ENCODE measurements at regions not wholly inside any gene's neighbourhood (a gene's known extent, or its start where the extent isn't known, plus 50 kb on each side); places are given as distances from the start of the nearest gene placed in this dataset.
A peak's percentile ranks its signal among the peaks of the same experiment; 100 is the strongest.

DNA sequence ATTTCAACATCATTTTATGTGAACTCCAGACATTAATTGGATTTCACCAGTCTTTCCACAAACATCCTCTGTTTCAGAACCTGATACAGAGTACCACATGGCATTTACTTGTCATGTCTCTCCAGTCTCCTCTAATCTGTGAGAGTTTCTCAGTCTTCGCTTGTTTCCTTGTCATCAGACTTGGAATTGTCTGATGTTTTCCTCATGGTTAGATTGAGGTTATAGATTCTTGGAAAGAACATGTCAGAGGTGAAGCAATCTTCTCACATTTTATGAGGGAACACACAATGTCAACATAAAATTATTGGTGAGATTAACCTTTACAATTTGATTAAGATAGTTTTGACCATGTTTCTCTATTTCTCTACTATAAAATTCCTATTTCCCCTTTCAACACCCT lies 74.9 kb upstream of the TMPRSS15 start:
- H3K4me3 ChIP-seq = no peak overlapping the region
- H3K4me1 ChIP-seq = no peaks in the 10 kb centered on the region
- H3K27me3 ChIP-seq = no peaks in the 10 kb centered on the region
- H3K27ac ChIP-seq = no peak overlapping the region
- DNase-seq (ENCODE audit: low spot score in 2 of 2) = no peak
- H3K9me3 ChIP-seq = no peaks in the 10 kb centered on the region
- TF ChIP-seq, protein P1, sequence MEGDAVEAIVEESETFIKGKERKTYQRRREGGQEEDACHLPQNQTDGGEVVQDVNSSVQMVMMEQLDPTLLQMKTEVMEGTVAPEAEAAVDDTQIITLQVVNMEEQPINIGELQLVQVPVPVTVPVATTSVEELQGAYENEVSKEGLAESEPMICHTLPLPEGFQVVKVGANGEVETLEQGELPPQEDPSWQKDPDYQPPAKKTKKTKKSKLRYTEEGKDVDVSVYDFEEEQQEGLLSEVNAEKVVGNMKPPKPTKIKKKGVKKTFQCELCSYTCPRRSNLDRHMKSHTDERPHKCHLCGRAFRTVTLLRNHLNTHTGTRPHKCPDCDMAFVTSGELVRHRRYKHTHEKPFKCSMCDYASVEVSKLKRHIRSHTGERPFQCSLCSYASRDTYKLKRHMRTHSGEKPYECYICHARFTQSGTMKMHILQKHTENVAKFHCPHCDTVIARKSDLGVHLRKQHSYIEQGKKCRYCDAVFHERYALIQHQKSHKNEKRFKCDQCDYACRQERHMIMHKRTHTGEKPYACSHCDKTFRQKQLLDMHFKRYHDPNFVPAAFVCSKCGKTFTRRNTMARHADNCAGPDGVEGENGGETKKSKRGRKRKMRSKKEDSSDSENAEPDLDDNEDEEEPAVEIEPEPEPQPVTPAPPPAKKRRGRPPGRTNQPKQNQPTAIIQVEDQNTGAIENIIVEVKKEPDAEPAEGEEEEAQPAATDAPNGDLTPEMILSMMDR (IDR thresholded peaks at IDR 0.05) = no peak
- H3K36me3 ChIP-seq = no peaks in the 10 kb centered on the region
- intact Hi-C loops (cut with DNase I) = no loop called here

DNA sequence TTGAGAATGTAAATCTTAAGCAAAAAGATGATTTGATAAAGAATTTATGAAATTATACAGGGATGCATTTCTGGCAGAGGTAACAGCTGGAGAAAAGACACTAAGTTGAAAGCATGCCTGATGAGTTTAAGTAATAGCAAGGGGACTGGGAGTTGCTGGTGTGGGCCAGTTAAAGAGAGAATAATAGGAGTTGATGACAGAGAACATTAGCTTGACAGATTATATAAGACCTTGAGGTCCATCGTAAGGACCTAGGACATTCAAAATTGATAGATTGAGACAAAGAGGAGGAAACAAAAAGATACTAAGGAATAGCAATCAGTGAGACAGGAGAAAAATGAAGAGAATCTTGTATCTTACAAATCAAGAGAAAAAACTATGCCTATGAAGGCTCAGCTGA lies 84.7 kb upstream of the TMPRSS15 start:
- intact Hi-C loops (cut with DNase I) = no loop called here
- Histone ChIP-seq H3K4me1 (no peaks in the 10 kb centered on the region), H3K4me3 (no peak overlapping the region), H3K27ac (no peak overlapping the region), H3K27me3 (no peaks in the 10 kb centered on the region), H3K9me3 (no peaks in the 10 kb centered on the region), H3K36me3 (no peaks in the 10 kb centered on the region)
- TF ChIP-seq, protein P1 (IDR thresholded peaks at IDR 0.05) = no peak
- DNase-seq (ENCODE audit: low spot score in 2 of 2) = no peak

DNA sequence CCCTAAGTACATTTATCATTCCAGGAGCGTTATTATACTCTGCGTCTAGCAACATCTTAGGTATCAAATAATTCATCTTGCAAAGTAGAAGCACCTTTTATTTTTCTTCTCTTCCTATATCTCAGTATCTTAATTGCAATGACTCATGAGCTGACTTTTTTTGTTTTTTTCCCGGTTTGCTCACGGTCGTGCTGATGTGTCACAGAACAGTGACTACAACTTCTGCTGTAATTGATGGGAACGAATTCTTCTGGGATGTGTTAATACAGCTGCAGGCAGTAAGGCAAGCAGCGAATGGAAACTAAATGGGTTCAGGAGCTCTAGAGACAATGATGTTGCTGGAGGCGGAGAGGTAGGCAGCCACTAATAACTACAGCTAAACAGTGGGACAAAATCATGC lies 89.8 kb upstream of the TMPRSS15 start:
- Histone ChIP-seq H3K9me3 (no peaks in the 10 kb centered on the region), H3K4me1 (no peaks in the 10 kb centered on the region), H3K4me3 (no peak overlapping the region), H3K27ac (no peak overlapping the region), H3K27me3 (no peaks in the 10 kb centered on the region), H3K36me3 (no peaks in the 10 kb centered on the region)
- DNase-seq (ENCODE audit: low spot score in 2 of 2) = no peak
- TF ChIP-seq, protein P1 (IDR thresholded peaks at IDR 0.05) = no peak
- intact Hi-C loops (cut with DNase I) = no loop called here

DNA sequence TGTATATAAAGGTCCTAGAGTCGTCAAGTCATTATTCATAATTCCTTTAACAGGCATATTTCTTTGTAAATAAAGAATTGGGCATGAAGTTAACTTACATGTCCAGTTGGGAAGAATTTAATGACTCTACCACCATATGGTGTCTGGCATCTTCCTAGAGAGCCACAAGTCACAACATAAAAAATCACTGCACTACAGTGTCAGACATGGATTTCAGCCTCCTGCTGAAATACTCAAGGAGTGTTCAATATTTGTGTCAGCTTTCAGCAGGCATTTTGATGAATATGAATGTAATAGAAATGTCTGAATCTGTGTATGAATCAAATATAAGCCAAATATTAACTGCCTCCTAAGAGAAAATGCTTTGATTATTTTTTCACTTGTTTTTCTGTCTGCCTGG lies 91.9 kb upstream of the TMPRSS15 start:
- intact Hi-C loops (cut with DNase I) = no loop called here
- no peaks in the 10 kb centered on the region for H3K27me3 ChIP-seq
- no peak for DNase-seq (ENCODE audit: low spot score in 2 of 2)
- no peak overlapping the region for H3K4me3 ChIP-seq
- H3K36me3 ChIP-seq = no peaks in the 10 kb centered on the region
- TF ChIP-seq, protein P1 (IDR thresholded peaks at IDR 0.05) = no peak
- H3K9me3 ChIP-seq = no peaks in the 10 kb centered on the region
- H3K4me1 ChIP-seq = no peaks in the 10 kb centered on the region
- H3K27ac ChIP-seq = no peak overlapping the region

DNA sequence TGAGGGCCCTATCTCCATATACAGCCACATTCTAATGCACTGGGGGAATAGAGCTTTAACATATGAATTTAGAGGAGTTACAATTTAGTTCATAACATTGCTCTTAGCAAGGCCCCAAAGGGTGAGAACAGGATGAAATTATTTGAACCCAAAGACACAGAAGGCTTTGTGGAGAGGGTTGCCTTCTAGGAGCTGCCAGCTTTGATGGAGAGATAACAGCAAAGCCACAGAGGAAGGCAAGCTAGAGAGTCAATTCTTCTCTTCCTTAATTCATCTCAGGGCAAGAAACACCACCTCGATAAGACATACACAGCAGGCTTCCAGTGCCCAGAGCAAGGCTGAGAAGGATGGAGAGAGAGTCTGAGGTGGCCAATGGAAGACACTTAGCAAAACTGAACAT lies 94.8 kb upstream of the TMPRSS15 start:
- Histone ChIP-seq H3K4me1 (no peaks in the 10 kb centered on the region), H3K36me3 (no peaks in the 10 kb centered on the region), H3K9me3 (no peaks in the 10 kb centered on the region), H3K4me3 (no peak overlapping the region), H3K27me3 (no peaks in the 10 kb centered on the region), H3K27ac (no peak overlapping the region)
- DNase-seq (ENCODE audit: low spot score in 2 of 2) = no peak
- intact Hi-C loops (cut with DNase I) = no loop called here
- TF ChIP-seq, protein P1 (IDR thresholded peaks at IDR 0.05) = no peak

DNA sequence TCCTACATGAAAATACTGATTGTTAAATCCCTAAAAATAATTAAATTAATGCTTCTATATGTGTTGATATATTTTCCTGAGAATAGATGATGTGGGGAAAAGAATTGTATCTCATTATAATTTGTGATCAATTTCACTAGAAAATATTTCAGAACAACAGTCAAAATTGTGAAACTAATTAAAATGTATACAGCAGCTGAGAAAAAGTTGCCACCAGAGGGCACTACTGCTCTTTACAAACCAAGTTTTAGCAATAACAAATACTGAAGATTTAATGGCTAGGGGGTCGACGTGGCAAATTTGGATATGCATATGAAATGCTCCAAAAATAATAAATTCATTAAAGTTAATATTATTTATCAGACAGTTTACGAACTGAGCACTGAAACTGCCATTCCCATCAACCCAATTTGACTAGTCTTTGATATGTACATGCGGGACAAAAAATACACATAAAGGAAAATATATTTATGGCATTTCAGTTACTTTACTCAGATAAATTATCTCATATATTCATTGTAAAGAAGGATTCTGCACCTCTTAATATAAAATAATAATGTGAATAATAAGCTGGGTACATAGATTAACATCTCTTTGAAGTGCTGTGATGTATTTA lies 96.3 kb upstream of the TMPRSS15 start:
- intact Hi-C loops (cut with DNase I) = no loop called here
- Histone ChIP-seq H3K4me3 (no peak overlapping the region), H3K27ac (no peak overlapping the region), H3K27me3 (no peaks in the 10 kb centered on the region), H3K4me1 (no peaks in the 10 kb centered on the region), H3K36me3 (no peaks in the 10 kb centered on the region), H3K9me3 (no peaks in the 10 kb centered on the region)
- TF ChIP-seq, protein P1 (IDR thresholded peaks at IDR 0.05) = peak in 2 of 3 experiments; percentile 46 to 61
- no peak for DNase-seq (ENCODE audit: low spot score in 2 of 2)
